IMR-90 (cell line): ENCODE measurements at regions not wholly inside any gene's neighbourhood (a gene's known extent, or its start where the extent isn't known, plus 50 kb on each side); places are given as distances from the start of the nearest gene placed in this dataset.

Source experiments
- ATAC-seq: fragments of 200-7000 bp; cut with Tn5 transposase; 2 replicates; pipeline ENCODE4 v1.9.1; 2020; ENCODE audit warnings: low read depth, mild to moderate bottlenecking, moderate library complexity
- BruUV-seq: library from RNA; stranded (reverse); fragments of 400-500 nt; replicated peaks from 2 replicates; lab custom pipeline; 2021; lab: Mats Ljungman, UMichigan
- CTCF ChIA-PET: fragments of 300-600 bp; formaldehyde crosslinking; extraction: SDS; loops from one replicate; lab custom pipeline; 2021; ENCODE audit warnings: antibody characterized with exemption; lab: Yijun Ruan, JAX
- POLR2A ChIA-PET: fragments of 300-600 bp; sonication (Branson Sonifier 250); formaldehyde crosslinking; loops from one replicate; lab custom pipeline; 2022; ENCODE audit warnings: antibody characterized with exemption; ENCODE audit not compliant: unreplicated experiment; lab: Charles Lee
- DNase-seq: peaks from one replicate; pipeline ENCODE4 v3.0.0; 2013
- H2AFZ ChIP-seq: replicated peaks from 2 replicates; pipeline ENCODE3; 2013; ENCODE audit warnings: low read length, mild to moderate bottlenecking; ENCODE audit not compliant: poor library complexity
- H2AK5ac ChIP-seq: 2 replicates; pipeline ENCODE4 v1.6.1; 2013; ENCODE audit warnings: low read depth, low read length, inconsistent platforms
- H2AK9ac ChIP-seq: replicated peaks from 2 replicates; pipeline ENCODE3; 2013; ENCODE audit warnings: mild to moderate bottlenecking, low read depth, low read length, moderate library complexity; ENCODE audit not compliant: poor library complexity
- H2BK120ac ChIP-seq: 2 replicates; pipeline ENCODE4 v1.6.1; 2013; ENCODE audit warnings: low read depth, low read length, inconsistent platforms
- H2BK15ac ChIP-seq: 3 replicates; pipeline ENCODE4 v1.6.1; 2013; ENCODE audit warnings: low read depth, low read length, inconsistent platforms
- H2BK20ac ChIP-seq: 2 replicates; pipeline ENCODE4 v1.6.1; 2013; ENCODE audit warnings: low read depth, mild to moderate bottlenecking, inconsistent platforms, low read length, moderate library complexity
- H2BK5ac ChIP-seq: 2 replicates; pipeline ENCODE4 v1.6.1; 2013; ENCODE audit warnings: mild to moderate bottlenecking, low read depth, low read length, inconsistent platforms; ENCODE audit not compliant: poor library complexity, severe bottlenecking
- H3K14ac ChIP-seq: replicated peaks from 2 replicates; pipeline ENCODE4 v1.6.1; 2013; ENCODE audit warnings: low read depth, low read length, inconsistent platforms
- H3K18ac ChIP-seq: 2 replicates; pipeline ENCODE4 v1.6.1; 2013; ENCODE audit warnings: low read depth, low read length, control low read depth
- H3K23ac ChIP-seq: 2 replicates; pipeline ENCODE4 v1.6.1; 2013; ENCODE audit warnings: low read depth, low read length, inconsistent platforms
- H3K27ac ChIP-seq: 2 replicates; pipeline ENCODE4 v1.5.1; 2013; ENCODE audit warnings: mild to moderate bottlenecking, control low read depth, low read length; ENCODE audit not compliant: insufficient read depth
- H3K27me3 ChIP-seq: 2 replicates; pipeline ENCODE4 v1.6.1; 2013; ENCODE audit warnings: low read length; ENCODE audit not compliant: control insufficient read depth, insufficient read depth
- H3K36me3 ChIP-seq: 2 replicates; pipeline ENCODE4 v1.6.1; 2013; ENCODE audit warnings: low read length, mixed read lengths; ENCODE audit not compliant: control insufficient read depth, insufficient read depth
- H3K4ac ChIP-seq: 2 replicates; pipeline ENCODE4 v1.6.1; 2013; ENCODE audit warnings: low read depth, low read length, inconsistent platforms
- H3K4me1 ChIP-seq: 2 replicates; pipeline ENCODE4 v1.6.1; 2013; ENCODE audit warnings: low read length, mixed read lengths; ENCODE audit not compliant: control insufficient read depth, insufficient read depth
- H3K4me2 ChIP-seq: 2 replicates; pipeline ENCODE4 v1.6.1; 2013; ENCODE audit warnings: low read depth, mild to moderate bottlenecking, control low read depth, low read length, moderate library complexity
- H3K4me3 ChIP-seq: 2 replicates; pipeline ENCODE4 v1.5.1; 2013; ENCODE audit warnings: low read depth, mild to moderate bottlenecking, control low read depth, low read length, moderate library complexity; ENCODE audit not compliant: insufficient read depth
- H3K56ac ChIP-seq: 2 replicates; pipeline ENCODE4 v1.6.1; 2013; ENCODE audit warnings: low read length, inconsistent platforms; ENCODE audit not compliant: insufficient read depth; ENCODE audit errors: extremely low read depth
- H3K79me1 ChIP-seq, 2 experiments: 2 replicates each; pipeline ENCODE4 v1.6.1; 2013; ENCODE audit warnings: low read length in 2 of 2, inconsistent platforms in 1 of 2, low read depth in 1 of 2
- H3K9ac ChIP-seq: 2 replicates; pipeline ENCODE4 v1.6.1; 2013; ENCODE audit warnings: low read depth, low read length, control low read depth
- H3K9me1 ChIP-seq: 2 replicates; pipeline ENCODE4 v1.6.1; 2013; ENCODE audit warnings: low read length, inconsistent platforms; ENCODE audit not compliant: insufficient read depth
- H3K9me3 ChIP-seq: 2 replicates; pipeline ENCODE4 v1.6.1; 2013; ENCODE audit warnings: low read length; ENCODE audit not compliant: control insufficient read depth, insufficient read depth
- H4K20me1 ChIP-seq: 2 replicates; pipeline ENCODE4 v1.6.1; 2013; ENCODE audit warnings: low read length, inconsistent platforms; ENCODE audit not compliant: insufficient read depth
- H4K5ac ChIP-seq: 2 replicates; pipeline ENCODE4 v1.6.1; 2013; ENCODE audit warnings: mild to moderate bottlenecking, low read depth, low read length, control low read depth
- H4K8ac ChIP-seq, 2 experiments: 2 replicates each; pipeline ENCODE4 v1.6.1; 2013; ENCODE audit warnings: low read depth in 2 of 2, low read length in 2 of 2, control low read depth in 1 of 2, inconsistent platforms in 1 of 2
- H4K91ac ChIP-seq: 2 replicates; pipeline ENCODE4 v1.6.1; 2013; ENCODE audit warnings: low read depth, low read length, inconsistent platforms; ENCODE audit not compliant: insufficient read depth
- BHLHE40 ChIP-seq: fragments of 150-350 bp; IDR thresholded peaks from 2 replicates; pipeline ENCODE4 v1.6.1; 2016; ENCODE audit warnings: mild to moderate bottlenecking, low read depth, low read length
- CEBPB ChIP-seq: IDR thresholded peaks from 2 replicates; pipeline ENCODE4 v1.6.1; 2012; ENCODE audit warnings: low read depth, low read length, improper control_type of control experiment
- FOS ChIP-seq: fragments of 150-350 bp; IDR thresholded peaks from 2 replicates; pipeline ENCODE4 v1.6.1; 2016; ENCODE audit warnings: low read depth, low read length
- MAFK ChIP-seq: IDR thresholded peaks from 2 replicates; pipeline ENCODE4 v1.6.1; 2012; ENCODE audit warnings: low read depth, low read length, improper control_type of control experiment
- MAZ ChIP-seq: IDR thresholded peaks from 2 replicates; pipeline ENCODE4 v1.6.1; 2012; ENCODE audit warnings: low read depth, mild to moderate bottlenecking, low read length, improper control_type of control experiment, moderate library complexity, borderline replicate concordance
- MXI1 ChIP-seq: IDR thresholded peaks from 2 replicates; pipeline ENCODE4 v1.6.1; 2012; ENCODE audit warnings: low read depth, mild to moderate bottlenecking, low read length, moderate library complexity, borderline replicate concordance
- NFE2L2 ChIP-seq: fragments of 150-350 bp; IDR thresholded peaks from 2 replicates; pipeline ENCODE4 v1.6.1; 2016; ENCODE audit warnings: low read depth, mild to moderate bottlenecking, low read length
- POLR2A ChIP-seq: IDR thresholded peaks from 2 replicates; pipeline ENCODE4 v1.6.1; 2012; ENCODE audit warnings: mild to moderate bottlenecking, low read depth, low read length
- RAD21 ChIP-seq: IDR thresholded peaks from 2 replicates; pipeline ENCODE4 v1.6.1; 2012; ENCODE audit warnings: low read length, improper control_type of control experiment
- RCOR1 ChIP-seq: IDR thresholded peaks from 2 replicates; pipeline ENCODE4 v1.6.1; 2012; ENCODE audit warnings: mild to moderate bottlenecking, low read length, improper control_type of control experiment; ENCODE audit not compliant: insufficient replicate concordance
- RFX5 ChIP-seq: IDR thresholded peaks from 2 replicates; pipeline ENCODE4 v1.8.0; 2012; ENCODE audit warnings: low read depth, mild to moderate bottlenecking, low read length, moderate library complexity
- SMC3 ChIP-seq: fragments of 150-350 bp; IDR thresholded peaks from 2 replicates; pipeline ENCODE4 v1.6.1; 2016; ENCODE audit warnings: low read depth, mild to moderate bottlenecking, antibody characterized with exemption, low read length, moderate library complexity
- WGBS, 2 experiments: methylation state at CpG; one replicate each; pipeline versions ENCODE4 v1.1.5 to v1.1.7; 2013; ENCODE audit warnings: missing lambda C conversion rate in 2 of 2; ENCODE audit not compliant: insufficient read length in 1 of 2; ENCODE audit errors: extremely low coverage in 2 of 2; 5-methylcytosine and 5-hydroxymethylcytosine counted together
- dilution Hi-C: fragments of 300-500 bp; cut with HindIII; formaldehyde crosslinking; loops from one replicate; pipeline ENCODE4 v1.14.3; 2018; ENCODE audit warnings: low sequenced_read_pairs; ENCODE audit not compliant: unreplicated experiment
- in situ Hi-C: fragments of 300-500 bp; cut with MboI; formaldehyde crosslinking; loops from 3 replicates; pipeline ENCODE4 v1.14.3; 2019; ENCODE audit warnings: low sequenced_read_pairs, inconsistent platforms, mixed read lengths
- intact Hi-C: fragments of 100-400 bp; cut with micrococcal nuclease; formaldehyde crosslinking; loops from 2 replicates; pipeline ENCODE4 v1.10.0; 2022
- TF ChIP-seq, protein P1 (sequence below): fragments of 150-350 bp; IDR thresholded peaks from 2 replicates; pipeline ENCODE4 v1.6.1; 2016; ENCODE audit warnings: low read depth, mild to moderate bottlenecking, low read length, moderate library complexity, borderline replicate concordance
- TF ChIP-seq, protein P2 (sequence below): conservative IDR thresholded peaks from 2 replicates; pipeline ENCODE4 v1.5.1; 2012; ENCODE audit warnings: mild to moderate bottlenecking, low read depth, low read length, improper control_type of control experiment
- TF ChIP-seq, protein P3 (sequence below): fragments of 150-350 bp; IDR thresholded peaks from 2 replicates; pipeline ENCODE4 v1.6.1; 2017; ENCODE audit warnings: mild to moderate bottlenecking, antibody characterized with exemption, low read length, low read depth

DNA sequence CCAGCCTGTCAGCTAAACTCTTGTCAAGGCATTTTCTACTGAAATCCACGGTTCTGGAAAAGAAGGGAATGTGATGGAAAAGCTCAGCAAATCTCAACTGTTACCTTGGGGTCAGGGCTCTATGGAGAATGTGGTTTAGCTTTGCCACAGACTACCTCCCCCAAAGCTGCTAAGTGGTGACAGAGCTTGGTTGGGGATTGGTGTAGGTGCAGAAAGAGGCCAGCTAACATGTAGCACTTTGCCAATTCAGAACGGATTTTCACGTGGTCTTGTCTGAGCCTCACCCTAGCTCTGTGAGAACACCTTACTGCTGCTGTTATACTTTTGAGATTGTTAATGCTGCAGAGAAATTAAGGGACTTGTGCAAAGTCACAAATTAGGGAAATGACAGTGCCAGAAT, 331.1 kb downstream of the RND3 start:
- POLR2A ChIA-PET = no interaction called here
- no peak overlapping the region for H3K4ac ChIP-seq
- dilution Hi-C loops = no loop called here

More for the DNA sequence above, 331.1 kb downstream of the RND3 start:
- Histone ChIP-seq H3K9ac (no peak overlapping the region), H2BK5ac (no peak overlapping the region), H3K14ac (no peak overlapping the region; the same call in 1 of the 2 replicates), H2BK15ac (no peak overlapping the region), H4K8ac (no peak overlapping the region), H2AK5ac (peak overlapping the region; percentile 7; the same call in 1 of the 2 replicates), H2BK120ac (peak overlapping the region; percentile 13; the same call in 1 of the 2 replicates), H2AK9ac (no peak overlapping the region), H3K56ac (no peak overlapping the region), H4K91ac (no peak overlapping the region), H2BK20ac (peak overlapping the region; percentile 23; the same call in 1 of the 2 replicates), H3K27ac (no peak overlapping the region), H3K23ac (no peak overlapping the region; the same call in 1 of the 2 replicates), H3K9me1 (no peaks in the 10 kb centered on the region), H3K4me1 (peaks cover 6% of the 10 kb centered on the region), H3K4me3 (no peak overlapping the region), H3K27me3 (no peaks in the 10 kb centered on the region), H3K4me2 (no peak overlapping the region), H3K79me1 (no peaks in the 10 kb centered on the region), H4K5ac (no peak overlapping the region), H3K9me3 (no peaks in the 10 kb centered on the region), H4K20me1 (no peaks in the 10 kb centered on the region), H3K36me3 (no peaks in the 10 kb centered on the region), H3K18ac (peak overlapping the region; percentile 60; the same call in 1 of the 2 replicates), H2AFZ (no peak overlapping the region)
- ATAC-seq (no peak), DNase-seq (no peak)
- in situ Hi-C loops = no loop called here
- no CpG with 5 or more reads among the region's 3 CpGs for WGBS, 2 experiments
- BruUV-seq = no TSS peak
- intact Hi-C loops = no loop called here
- TF ChIP-seq NFE2L2 (no peak), SMC3 (no peak), MXI1 (no peak), MAZ (no peak), MAFK (no peak), RFX5 (no peak), FOS (no peak), RCOR1 (no peak), BHLHE40 (no peak), CEBPB (no peak), RAD21 (no peak), POLR2A (no peak)
- TF ChIP-seq, protein P1, sequence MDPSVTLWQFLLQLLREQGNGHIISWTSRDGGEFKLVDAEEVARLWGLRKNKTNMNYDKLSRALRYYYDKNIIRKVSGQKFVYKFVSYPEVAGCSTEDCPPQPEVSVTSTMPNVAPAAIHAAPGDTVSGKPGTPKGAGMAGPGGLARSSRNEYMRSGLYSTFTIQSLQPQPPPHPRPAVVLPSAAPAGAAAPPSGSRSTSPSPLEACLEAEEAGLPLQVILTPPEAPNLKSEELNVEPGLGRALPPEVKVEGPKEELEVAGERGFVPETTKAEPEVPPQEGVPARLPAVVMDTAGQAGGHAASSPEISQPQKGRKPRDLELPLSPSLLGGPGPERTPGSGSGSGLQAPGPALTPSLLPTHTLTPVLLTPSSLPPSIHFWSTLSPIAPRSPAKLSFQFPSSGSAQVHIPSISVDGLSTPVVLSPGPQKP = no peak
- TF ChIP-seq, protein P2, sequence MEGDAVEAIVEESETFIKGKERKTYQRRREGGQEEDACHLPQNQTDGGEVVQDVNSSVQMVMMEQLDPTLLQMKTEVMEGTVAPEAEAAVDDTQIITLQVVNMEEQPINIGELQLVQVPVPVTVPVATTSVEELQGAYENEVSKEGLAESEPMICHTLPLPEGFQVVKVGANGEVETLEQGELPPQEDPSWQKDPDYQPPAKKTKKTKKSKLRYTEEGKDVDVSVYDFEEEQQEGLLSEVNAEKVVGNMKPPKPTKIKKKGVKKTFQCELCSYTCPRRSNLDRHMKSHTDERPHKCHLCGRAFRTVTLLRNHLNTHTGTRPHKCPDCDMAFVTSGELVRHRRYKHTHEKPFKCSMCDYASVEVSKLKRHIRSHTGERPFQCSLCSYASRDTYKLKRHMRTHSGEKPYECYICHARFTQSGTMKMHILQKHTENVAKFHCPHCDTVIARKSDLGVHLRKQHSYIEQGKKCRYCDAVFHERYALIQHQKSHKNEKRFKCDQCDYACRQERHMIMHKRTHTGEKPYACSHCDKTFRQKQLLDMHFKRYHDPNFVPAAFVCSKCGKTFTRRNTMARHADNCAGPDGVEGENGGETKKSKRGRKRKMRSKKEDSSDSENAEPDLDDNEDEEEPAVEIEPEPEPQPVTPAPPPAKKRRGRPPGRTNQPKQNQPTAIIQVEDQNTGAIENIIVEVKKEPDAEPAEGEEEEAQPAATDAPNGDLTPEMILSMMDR = no peak
- TF ChIP-seq, protein P3, sequence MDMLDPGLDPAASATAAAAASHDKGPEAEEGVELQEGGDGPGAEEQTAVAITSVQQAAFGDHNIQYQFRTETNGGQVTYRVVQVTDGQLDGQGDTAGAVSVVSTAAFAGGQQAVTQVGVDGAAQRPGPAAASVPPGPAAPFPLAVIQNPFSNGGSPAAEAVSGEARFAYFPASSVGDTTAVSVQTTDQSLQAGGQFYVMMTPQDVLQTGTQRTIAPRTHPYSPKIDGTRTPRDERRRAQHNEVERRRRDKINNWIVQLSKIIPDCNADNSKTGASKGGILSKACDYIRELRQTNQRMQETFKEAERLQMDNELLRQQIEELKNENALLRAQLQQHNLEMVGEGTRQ = no peak
- CTCF ChIA-PET = interaction anchor here (0.7 kb wide), 1 partner anchor 131 kb away, joined by 3 read pairs; no protein-coding TSS in a partner anchor
